Activated CD8-positive, alpha-beta memory T cell treated with anti-CD3 and anti-CD28 coated beads for 36 hours (primary cell): ENCODE measurements at regions not wholly inside any gene's neighbourhood (a gene's known extent, or its start where the extent isn't known, plus 50 kb on each side); places are given as distances from the start of the nearest gene placed in this dataset.
"Not testable (repeated sequence)": the region's sequence is repeated elsewhere in the genome, so short reads cannot be mapped to it uniquely, and the experiment has no call there.

ENCODE experiments used
- CTCF ChIA-PET: fragments of 350-600 bp; sonication (Branson Sonifier 250); formaldehyde crosslinking; loops from one replicate; lab custom pipeline; 2021; ENCODE audit warnings: antibody characterized with exemption; lab: Charles Lee
- POLR2A ChIA-PET: fragments of 350-600 bp; sonication (Branson Sonifier 250); formaldehyde crosslinking; loops from one replicate; lab custom pipeline; 2021; ENCODE audit warnings: antibody characterized with exemption; lab: Charles Lee

DNA sequence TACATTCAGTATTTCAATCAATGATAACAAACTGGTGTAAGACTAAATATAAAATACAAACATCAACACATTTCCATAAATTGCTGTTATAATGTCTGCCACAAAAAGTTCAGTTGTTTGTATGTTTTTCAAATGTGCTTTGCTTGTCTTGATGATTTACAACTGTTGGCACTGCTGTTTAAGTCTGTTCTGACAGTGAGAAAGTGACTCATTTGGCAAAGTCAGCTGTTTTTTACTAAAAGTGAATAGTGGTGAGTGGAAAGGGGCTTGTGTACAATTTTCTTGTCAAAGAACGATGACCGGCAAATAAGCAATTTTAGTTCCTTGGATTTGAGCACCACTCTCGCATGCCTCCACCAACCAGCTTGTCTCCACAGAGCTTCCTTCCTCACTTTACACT lies 244.0 kb downstream of the RTP5 start:
- POLR2A ChIA-PET, CTCF ChIA-PET: not testable (repeated sequence)

GRCh38 chr2:242116676-242117075 lies 247.1 kb downstream of the RTP5 start:
- POLR2A ChIA-PET, CTCF ChIA-PET: not testable (repeated sequence)

- CTCF ChIA-PET, POLR2A ChIA-PET: not testable (repeated sequence)
Observed at GRCh38 chr2:242117305-242117704, 247.8 kb downstream of the RTP5 start.

DNA sequence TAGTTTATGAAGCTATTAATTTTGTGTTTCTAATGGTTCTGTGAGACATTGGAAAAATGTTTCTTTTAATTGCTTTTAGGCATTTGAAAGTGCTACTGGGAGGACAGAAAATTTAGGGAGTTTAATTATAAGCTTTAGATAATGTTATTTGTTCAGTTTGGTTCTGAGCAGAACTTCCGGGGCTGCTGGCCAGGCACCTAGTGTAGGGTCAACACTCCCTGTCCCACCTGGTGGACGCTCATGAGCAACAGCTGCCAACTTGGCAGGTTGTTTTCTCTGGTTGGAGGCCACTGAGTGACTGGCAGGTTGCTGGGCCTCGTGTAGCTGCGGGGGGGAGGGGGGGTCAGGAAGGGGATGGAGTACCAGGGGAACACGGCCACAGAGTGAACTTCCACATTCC lies 250.2 kb downstream of the RTP5 start:
- CTCF ChIA-PET, POLR2A ChIA-PET: not testable (repeated sequence)

DNA sequence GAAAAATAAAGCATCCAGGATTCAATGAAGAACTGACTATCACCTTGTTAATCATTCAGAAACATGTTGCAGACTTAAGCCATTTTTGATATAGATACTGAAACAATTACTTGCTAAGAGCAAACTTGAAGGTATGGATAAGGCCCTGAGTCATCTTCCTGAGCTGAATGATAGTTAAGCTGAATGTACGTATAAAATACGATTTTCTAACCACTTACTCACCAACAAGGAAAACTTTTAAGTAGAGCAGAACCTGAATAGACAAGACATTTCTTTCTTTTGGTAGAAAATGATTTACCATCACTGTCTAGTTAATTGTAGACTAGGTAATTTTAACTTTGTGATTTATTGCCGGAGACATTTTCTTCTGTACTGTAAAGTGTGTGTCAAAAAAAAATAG lies 261.2 kb downstream of the RTP5 start:
- POLR2A ChIA-PET, CTCF ChIA-PET: not testable (repeated sequence)

DNA sequence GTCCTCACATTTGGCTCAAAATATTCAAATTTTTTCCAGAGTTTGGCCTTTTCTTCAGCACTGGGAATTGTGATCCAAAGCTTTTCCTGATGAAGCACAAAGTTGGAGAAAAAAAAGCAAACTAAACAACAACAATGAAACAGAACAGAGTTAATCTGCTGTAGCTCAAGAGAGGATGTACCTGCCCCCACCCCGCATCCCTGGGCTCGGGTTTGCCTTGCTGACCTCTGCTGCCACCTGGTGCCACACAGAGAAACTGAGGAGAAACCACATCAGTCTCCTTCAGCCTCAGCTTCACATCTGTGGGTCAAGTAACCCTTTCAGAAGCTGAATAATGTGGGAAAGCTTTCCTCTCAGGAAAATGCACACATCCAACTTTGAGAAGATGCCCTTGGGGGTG lies 290.4 kb downstream of the RTP5 start:
- CTCF ChIA-PET, POLR2A ChIA-PET: not testable (repeated sequence)

DNA sequence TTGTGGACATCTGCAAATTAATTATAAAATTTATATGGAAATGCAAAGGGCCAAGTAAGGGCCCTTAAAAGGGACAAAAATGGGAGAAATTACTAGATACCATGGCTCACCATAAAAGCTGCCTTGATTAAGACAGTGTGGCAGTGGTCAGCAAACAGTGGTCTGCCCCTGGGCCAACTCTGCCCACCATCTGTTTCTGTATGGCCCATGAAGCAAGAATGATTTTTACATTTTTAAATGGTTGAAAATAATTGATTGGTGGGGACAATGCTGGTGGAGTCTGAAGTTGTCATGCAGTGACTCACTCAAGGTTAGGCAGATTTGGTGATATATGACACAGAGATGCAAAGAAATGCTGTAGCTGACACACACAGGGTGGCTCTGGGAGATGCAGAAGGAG lies 295.6 kb downstream of the RTP5 start:
- POLR2A ChIA-PET, CTCF ChIA-PET: not testable (repeated sequence)

- CTCF ChIA-PET, POLR2A ChIA-PET: not testable (repeated sequence)
Observed at GRCh38 chr2:242171290-242171689, 301.8 kb downstream of the RTP5 start.
